H9 (cell line): ENCODE measurements at regions not wholly inside any gene's neighbourhood (a gene's known extent, or its start where the extent isn't known, plus 50 kb on each side); places are given as distances from the start of the nearest gene placed in this dataset.

Experiments used
- DNase-seq: peaks from one replicate; pipeline ENCODE4 v3.0.0-alpha.2; 2017
- H2AFZ ChIP-seq: one replicate; pipeline ENCODE4 v1.6.1; 2013; ENCODE audit warnings: mild to moderate bottlenecking, low read length, control low read depth, moderate library complexity
- H2AK5ac ChIP-seq: 2 replicates; pipeline ENCODE4 v1.6.1; 2013; ENCODE audit warnings: low read length, control low read depth, mixed read lengths; ENCODE audit not compliant: insufficient read length
- H2BK120ac ChIP-seq: one replicate; pipeline ENCODE4 v1.6.1; 2013; ENCODE audit warnings: low read depth, mild to moderate bottlenecking, low read length, control low read depth, inconsistent platforms; ENCODE audit not compliant: poor library complexity, severe bottlenecking
- H2BK12ac ChIP-seq: 2 replicates; pipeline ENCODE4 v1.6.1; 2013; ENCODE audit warnings: low read length, control low read depth, mixed read lengths, low read depth; ENCODE audit not compliant: insufficient read length
- H2BK15ac ChIP-seq: 2 replicates; pipeline ENCODE4 v1.6.1; 2013; ENCODE audit warnings: low read depth, low read length, control low read depth
- H2BK20ac ChIP-seq: one replicate; pipeline ENCODE4 v1.6.1; 2013; ENCODE audit warnings: low read depth, mild to moderate bottlenecking, low read length, control low read depth, inconsistent platforms; ENCODE audit not compliant: poor library complexity, severe bottlenecking
- H2BK5ac ChIP-seq: 2 replicates; pipeline ENCODE4 v1.6.1; 2013; ENCODE audit warnings: low read length, control low read depth, mixed read lengths; ENCODE audit not compliant: insufficient read length
- H3K14ac ChIP-seq: 2 replicates; pipeline ENCODE4 v1.6.1; 2013; ENCODE audit warnings: low read length, control low read depth; ENCODE audit not compliant: insufficient read depth
- H3K18ac ChIP-seq: 2 replicates; pipeline ENCODE4 v1.6.1; 2013; ENCODE audit warnings: low read depth, mild to moderate bottlenecking, mixed read lengths, low read length, control low read depth; ENCODE audit not compliant: insufficient read length
- H3K23ac ChIP-seq: 2 replicates; pipeline ENCODE4 v1.6.1; 2013; ENCODE audit warnings: low read length, control low read depth, mixed read lengths, low read depth; ENCODE audit not compliant: insufficient read length
- H3K23me2 ChIP-seq: 2 replicates; pipeline ENCODE4 v1.6.1; 2013; ENCODE audit warnings: low read depth, mild to moderate bottlenecking, mixed read lengths, low read length, control low read depth; ENCODE audit not compliant: insufficient read length, poor library complexity, severe bottlenecking
- H3K27ac ChIP-seq: 2 replicates; pipeline ENCODE4 v1.5.1; 2013; ENCODE audit warnings: low read length, control low read depth, mixed read lengths, low read depth; ENCODE audit not compliant: insufficient read length
- H3K27me3 ChIP-seq: 2 replicates; pipeline ENCODE4 v1.6.1; 2013; ENCODE audit warnings: low read length, control low read depth, inconsistent platforms; ENCODE audit not compliant: insufficient read depth
- H3K4ac ChIP-seq: 2 replicates; pipeline ENCODE4 v1.6.1; 2013; ENCODE audit warnings: low read depth, mild to moderate bottlenecking, control low read depth, inconsistent platforms, low read length, moderate library complexity
- H3K4me1 ChIP-seq: 2 replicates; pipeline ENCODE4 v1.6.1; 2013; ENCODE audit warnings: low read length, control low read depth, inconsistent platforms; ENCODE audit not compliant: insufficient read depth
- H3K4me2 ChIP-seq: 2 replicates; pipeline ENCODE4 v1.6.1; 2013; ENCODE audit warnings: low read length, control low read depth, mixed read lengths; ENCODE audit not compliant: insufficient read length, insufficient read depth
- H3K56ac ChIP-seq: 2 replicates; pipeline ENCODE4 v1.6.1; 2013; ENCODE audit warnings: low read depth, mild to moderate bottlenecking, mixed read lengths, low read length, control low read depth; ENCODE audit not compliant: insufficient read length
- H3K79me1 ChIP-seq: 2 replicates; pipeline ENCODE4 v1.6.1; 2013; ENCODE audit warnings: low read depth, mild to moderate bottlenecking, moderate library complexity, low read length, control low read depth, inconsistent platforms; ENCODE audit not compliant: insufficient read depth, poor library complexity, severe bottlenecking
- H3K79me2 ChIP-seq: 2 replicates; pipeline ENCODE4 v1.6.1; 2013; ENCODE audit warnings: low read length, control low read depth, inconsistent platforms; ENCODE audit not compliant: insufficient read depth
- H3K9ac ChIP-seq: 2 replicates; pipeline ENCODE4 v1.6.1; 2013; ENCODE audit warnings: low read length, control low read depth, mixed read lengths; ENCODE audit not compliant: insufficient read length; ENCODE audit errors: extremely low read depth
- H3K9me3 ChIP-seq: one replicate; pipeline ENCODE4 v1.6.1; 2013; ENCODE audit warnings: low read depth, low read length, inconsistent platforms; ENCODE audit not compliant: control insufficient read depth
- H3T11ph ChIP-seq: one replicate; pipeline ENCODE4 v1.6.1; 2013; ENCODE audit warnings: mild to moderate bottlenecking, low read length, control low read depth, inconsistent platforms
- H4K20me1 ChIP-seq: one replicate; pipeline ENCODE4 v1.6.1; 2013; ENCODE audit not compliant: control insufficient read depth, insufficient read length, insufficient read depth
- H4K5ac ChIP-seq: 2 replicates; pipeline ENCODE4 v1.6.1; 2013; ENCODE audit warnings: low read depth, mild to moderate bottlenecking, mixed read lengths, low read length, control low read depth; ENCODE audit not compliant: insufficient read length
- H4K8ac ChIP-seq: replicated peaks from 2 replicates; pipeline ENCODE4 v1.6.1; 2013; ENCODE audit warnings: low read length, control low read depth, mixed read lengths, low read depth; ENCODE audit not compliant: insufficient read length
- H4K91ac ChIP-seq: 2 replicates; pipeline ENCODE4 v1.6.1; 2013; ENCODE audit warnings: low read depth, mild to moderate bottlenecking, moderate library complexity, mixed read lengths, low read length, control low read depth; ENCODE audit not compliant: insufficient read length
- H3K27ac Mint-ChIP-seq, 3 experiments: 2 replicates in 2 of 3; 3 replicates in 1 of 3; pipeline ENCODE4 v1.8.0; 2020 to 2021; ENCODE audit warnings: mixed read lengths in 3 of 3, mild to moderate bottlenecking in 1 of 3, moderate library complexity in 1 of 3
- H3K27me3 Mint-ChIP-seq: 2 replicates; pipeline ENCODE4 v1.8.0; 2021; ENCODE audit warnings: low read depth, mild to moderate bottlenecking, moderate library complexity, mixed read lengths
- H3K36me3 Mint-ChIP-seq, 3 experiments: 2 replicates in 2 of 3; 3 replicates in 1 of 3; pipeline ENCODE4 v1.8.0; 2020 to 2021; ENCODE audit warnings: low read depth in 3 of 3, mixed read lengths in 3 of 3; ENCODE audit not compliant: insufficient read depth in 1 of 3
- H3K4me1 Mint-ChIP-seq, 2 experiments: 2 replicates each; pipeline ENCODE4 v1.8.0; 2020; ENCODE audit warnings: mixed read lengths in 2 of 2
- H3K4me3 Mint-ChIP-seq, 2 experiments: 2 replicates in 1 of 2; 3 replicates in 1 of 2; pipeline ENCODE4 v1.8.0; 2020 to 2021; ENCODE audit warnings: mild to moderate bottlenecking in 2 of 2, mixed read lengths in 2 of 2, moderate library complexity in 1 of 2
- H3K9me3 Mint-ChIP-seq, 2 experiments: 2 replicates in 1 of 2; 3 replicates in 1 of 2; pipeline ENCODE4 v1.8.0; 2020; ENCODE audit warnings: mild to moderate bottlenecking in 2 of 2, mixed read lengths in 2 of 2, moderate library complexity in 1 of 2
- CTCF ChIP-seq: fragments of 200-600 bp; sonication (generic); conservative IDR thresholded peaks from 3 replicates; pipeline ENCODE4 v1.8.0; 2021; ENCODE audit warnings: antibody characterized with exemption, mild to moderate bottlenecking
- WGBS: extraction: QIAGEN DNeasy Blood & Tissue Kit; methylation state at CpG from one replicate; pipeline ENCODE4 v1.1.7; 2013; ENCODE audit warnings: missing lambda C conversion rate, low lambda C conversion rate, mixed read lengths; ENCODE audit not compliant: insufficient read length; ENCODE audit errors: extremely low coverage; 5-methylcytosine and 5-hydroxymethylcytosine counted together

- Histone ChIP-seq H4K8ac (no peak overlapping the region), H3K14ac (no peak overlapping the region), H3K27me3 (no peaks in the 10 kb centered on the region), H3K27ac (no peak overlapping the region), H2BK12ac (no peak overlapping the region), H3K4me2 (no peak overlapping the region), H4K5ac (no peak overlapping the region), H4K91ac (no peak overlapping the region), H3K23me2 (peaks cover 2% of the 10 kb centered on the region), H3K56ac (no peak overlapping the region), H4K20me1 (no peaks in the 10 kb centered on the region), H3T11ph (no peak overlapping the region), H3K4ac (no peak overlapping the region), H2BK15ac (no peak overlapping the region), H3K9ac (no peak overlapping the region), H3K18ac (no peak overlapping the region), H2BK120ac (no peak overlapping the region), H3K9me3 (no peaks in the 10 kb centered on the region), H3K23ac (no peak overlapping the region), H2AK5ac (no peak overlapping the region), H3K4me1 (no peaks in the 10 kb centered on the region; the same call in 1 of the 2 replicates), H2BK20ac (no peak overlapping the region), H2BK5ac (no peak overlapping the region), H3K79me2 (no peaks in the 10 kb centered on the region), H2AFZ (no peak overlapping the region), H3K79me1 (no peaks in the 10 kb centered on the region)
- no peak for DNase-seq
- no CpG with 5 or more reads among the region's 5 CpGs for WGBS
- Mint-ChIP-seq H3K4me1 (peaks cover 7 to 18% of the 10 kb centered on the region in 2 experiments; a peak in 3 of 4 replicates), H3K27ac (no peak overlapping the region), H3K9me3 (no peaks in the 10 kb centered on the region; a peak in 2 of 5 replicates), H3K4me3 (no peak overlapping the region), H3K27me3 (no peaks in the 10 kb centered on the region; the same call in none of the 2 replicates), H3K36me3 (no peaks in the 10 kb centered on the region; a peak in 1 of 7 replicates)
- no peak for TF ChIP-seq CTCF
These were observed 341.2 kb downstream of the DYSF start for GRCh38 chr2:71794611-71795010.
